ENCODE measurements at regions not wholly inside any gene's neighbourhood (a gene's known extent, or its start where the extent isn't known, plus 50 kb on each side); places are given as distances from the start of the nearest gene placed in this dataset.

GRCh38 chr5:133775584-133776304 lies 163.4 kb upstream of the FSTL4 start:
- Histone ChIP-seq H3K9me2 (ENCODE audit: insufficient read depth, low read length) (no peaks in the 10 kb centered on the region), H3K9me3 (ENCODE audit: low read length) (0 out of 2 replicates have a peak, but pooled peaks cover 5% of the 10 kb centered on the region), H3K4me2 (ENCODE audit: low read length) (no peak overlapping the region), H4K20me1 (ENCODE audit: insufficient read depth, low read length) (no peaks in the 10 kb centered on the region), H3K4me1 (ENCODE audit: insufficient read depth, low read length, poor library complexity, severe bottlenecking) (no peaks in the 10 kb centered on the region), H3K4me3 (ENCODE audit: low read depth, low read length, poor library complexity, severe bottlenecking) (no peak overlapping the region), H2AFZ (ENCODE audit: low read length) (no peak overlapping the region), H3K27ac (ENCODE audit: low read depth, low read length, poor library complexity, severe bottlenecking) (no peak overlapping the region), H3K79me2 (ENCODE audit: insufficient read depth, low read depth, low read length) (no peaks in the 10 kb centered on the region), H3K36me3 (ENCODE audit: insufficient read depth, low read length) (no peaks in the 10 kb centered on the region)
- intact Hi-C loops (cut with micrococcal nuclease; ENCODE audit: unreplicated experiment) = no loop called here
- no TSS peak for BruUV-seq (replicated peaks)
- no peak for DNase-seq (ENCODE audit: low spot score)
- ChIA-PET POLR2A (no interaction called here), CTCF (ENCODE audit: unreplicated experiment) (no interaction called here)
- no peak for TF ChIP-seq CTCF (conservative IDR thresholded peaks at IDR 0.05; ENCODE audit: low read length)
- no peak for TF ChIP-seq EZH2phosphoT487 (IDR thresholded peaks at IDR 0.05; ENCODE audit: borderline replicate concordance, low read depth, low read length)

- 0 out of 2 replicates have a peak, but pooled peaks have one; percentile 9 for TF ChIP-seq CTCF (conservative IDR thresholded peaks at IDR 0.05; ENCODE audit: low read length)
- no peak for TF ChIP-seq EZH2phosphoT487 (IDR thresholded peaks at IDR 0.05; ENCODE audit: borderline replicate concordance, low read depth, low read length)
- no peak for DNase-seq (ENCODE audit: low spot score)
- 0 out of 2 replicates have a peak, but pooled peaks cover 5% of the 10 kb centered on the region for H3K9me3 ChIP-seq (ENCODE audit: low read length)
- H2AFZ ChIP-seq (ENCODE audit: low read length) = no peak overlapping the region
- H3K27ac ChIP-seq (ENCODE audit: low read depth, low read length, poor library complexity, severe bottlenecking) = no peak overlapping the region
- H3K9me2 ChIP-seq (ENCODE audit: insufficient read depth, low read length) = no peaks in the 10 kb centered on the region
- CTCF ChIA-PET (ENCODE audit: unreplicated experiment) = no interaction called here
- no peak overlapping the region for H3K4me3 ChIP-seq (ENCODE audit: low read depth, low read length, poor library complexity, severe bottlenecking)
- H3K36me3 ChIP-seq (ENCODE audit: insufficient read depth, low read length) = no peaks in the 10 kb centered on the region
- POLR2A ChIA-PET = interaction anchor here (0.6 kb wide), 1 partner anchor 1499 kb away, joined by 3 read pairs; no protein-coding TSS in a partner anchor
- intact Hi-C loops (cut with micrococcal nuclease; ENCODE audit: unreplicated experiment) = loop anchor here (5.0 kb wide), 1 partner anchor 94 kb away; no protein-coding TSS in a partner anchor
- no peaks in the 10 kb centered on the region for H3K4me1 ChIP-seq (ENCODE audit: insufficient read depth, low read length, poor library complexity, severe bottlenecking)
- no TSS peak for BruUV-seq (replicated peaks)
- H3K4me2 ChIP-seq (ENCODE audit: low read length) = no peak overlapping the region
- H3K79me2 ChIP-seq (ENCODE audit: insufficient read depth, low read depth, low read length) = no peaks in the 10 kb centered on the region
- H4K20me1 ChIP-seq (ENCODE audit: insufficient read depth, low read length) = no peaks in the 10 kb centered on the region
Observed at GRCh38 chr5:133773247-133774202, 161.2 kb upstream of the FSTL4 start.

Measured in OCI-LY7 (cell line).